SK-N-SH (cell line): ENCODE measurements at regions not wholly inside any gene's neighbourhood (a gene's known extent, or its start where the extent isn't known, plus 50 kb on each side); places are given as distances from the start of the nearest gene placed in this dataset.

Experiments used
- CHD2 ChIP-seq: fragments of 150-350 bp; IDR thresholded peaks from 2 replicates; pipeline ENCODE4 v1.6.1; 2018; ENCODE audit warnings: low read length; ENCODE audit not compliant: partially characterized antibody
- CTCF ChIP-seq: fragments of 200-600 bp; sonication (generic); IDR thresholded peaks from 2 replicates; pipeline ENCODE4 v1.6.1; 2017; ENCODE audit warnings: antibody characterized with exemption, mild to moderate bottlenecking, moderate library complexity
- ELF1 ChIP-seq: IDR thresholded peaks from 2 replicates; pipeline ENCODE4 v1.4.0; 2012
- EZH2phosphoT487 ChIP-seq: fragments of 200-600 bp; sonication (generic); IDR thresholded peaks from 2 replicates; pipeline ENCODE4 v1.6.1; 2017; ENCODE audit warnings: low read depth, mixed run types, mild to moderate bottlenecking, antibody characterized with exemption, moderate library complexity, borderline replicate concordance
- GABPA ChIP-seq: IDR thresholded peaks from 2 replicates; pipeline ENCODE4 v1.4.0; 2012; ENCODE audit warnings: low read depth, mild to moderate bottlenecking
- IRF3 ChIP-seq: fragments of 150-350 bp; IDR thresholded peaks from 2 replicates; pipeline ENCODE4 v1.6.1; 2016; ENCODE audit warnings: mild to moderate bottlenecking, low read depth, low read length
- JUND ChIP-seq: IDR thresholded peaks from 2 replicates; pipeline ENCODE4 v1.4.0; 2012
- MAX ChIP-seq: IDR thresholded peaks from 2 replicates; pipeline ENCODE4 v1.4.0; 2012; ENCODE audit warnings: low read depth
- NRF1 ChIP-seq: IDR thresholded peaks from 2 replicates; pipeline ENCODE4 v1.6.1; 2012; ENCODE audit warnings: low read depth, mild to moderate bottlenecking, low read length
- PBX3 ChIP-seq: IDR thresholded peaks from 2 replicates; pipeline ENCODE4; 2012
- POLR2AphosphoS5 ChIP-seq: IDR thresholded peaks from 2 replicates; pipeline ENCODE4 v1.6.1; 2012; ENCODE audit warnings: low read depth, low read length
- RAD21 ChIP-seq: IDR thresholded peaks from 2 replicates; pipeline ENCODE4 v1.6.1; 2012; ENCODE audit warnings: mild to moderate bottlenecking, low read length
- RFX5 ChIP-seq: IDR thresholded peaks from 2 replicates; pipeline ENCODE4 v1.6.1; 2012; ENCODE audit warnings: mild to moderate bottlenecking, improper control_type of control experiment, low read length
- TEAD4 ChIP-seq: IDR thresholded peaks from 2 replicates; pipeline ENCODE4 v1.4.0; 2012; ENCODE audit warnings: mild to moderate bottlenecking, borderline replicate concordance; ENCODE audit not compliant: insufficient read depth

GRCh38 chr12:42903736-42904135, 314.2 kb upstream of the PRICKLE1 start:
- no peak for TF ChIP-seq CTCF
- no peak for TF ChIP-seq MAX
- no peak for TF ChIP-seq EZH2phosphoT487
- no peak for TF ChIP-seq CHD2
- no peak for TF ChIP-seq RFX5
- TF ChIP-seq IRF3 = no peak
- no peak for TF ChIP-seq JUND
- TF ChIP-seq NRF1 = no peak
- TF ChIP-seq ELF1 = no peak
- TF ChIP-seq POLR2AphosphoS5 = no peak
- no peak for TF ChIP-seq TEAD4
- no peak for TF ChIP-seq PBX3
- TF ChIP-seq GABPA = no peak
- TF ChIP-seq RAD21 = no peak
